HEK293 (cell line): ENCODE measurements at regions not wholly inside any gene's neighbourhood (a gene's known extent, or its start where the extent isn't known, plus 50 kb on each side); places are given as distances from the start of the nearest gene placed in this dataset.

Source experiments
- CTCF ChIA-PET: fragments of 350-600 bp; formaldehyde crosslinking; extraction: SDS; loops from one replicate; lab custom pipeline; 2021; ENCODE audit warnings: antibody characterized with exemption; lab: Yijun Ruan, JAX
- POLR2A ChIA-PET: fragments of 300-600 bp; formaldehyde crosslinking; extraction: SDS; loops from one replicate; lab custom pipeline; 2020; ENCODE audit warnings: antibody characterized with exemption, inconsistent platforms; lab: Yijun Ruan, JAX
- H3K27ac ChIP-seq: fragments of 200-500 bp; sonication (Bioruptor generic); 2 replicates; pipeline ENCODE4 v1.5.1; 2014; ENCODE audit warnings: low read depth, low read length, control low read depth, inconsistent platforms; ENCODE audit errors: extremely low read depth
- H3K36me3 ChIP-seq, 2 experiments: fragments of 200-500 bp in 1 of 2; sonication (Bioruptor generic) in 1 of 2; 1 replicate in 1 of 2; 2 replicates in 1 of 2; pipeline ENCODE4 v1.5.1; 2014 to 2017; ENCODE audit warnings: inconsistent platforms in 2 of 2, low read length in 2 of 2; ENCODE audit not compliant: control insufficient read depth in 2 of 2, insufficient read depth in 1 of 2
- H3K4me1 ChIP-seq: fragments of 200-500 bp; sonication (Bioruptor generic); 2 replicates; pipeline ENCODE4 v1.5.1; 2014; ENCODE audit warnings: mild to moderate bottlenecking, low read length, inconsistent platforms; ENCODE audit not compliant: control insufficient read depth, insufficient read depth
- H3K4me3 ChIP-seq: 2 replicates; pipeline ENCODE4 v1.5.1; 2011; ENCODE audit warnings: low read depth, mild to moderate bottlenecking, control low read depth, low read length, moderate library complexity
- H3K9me3 ChIP-seq: fragments of 200-500 bp; sonication (Bioruptor generic); 2 replicates; pipeline ENCODE4 v1.5.1; 2014; ENCODE audit warnings: low read depth, low read length, inconsistent platforms; ENCODE audit not compliant: control insufficient read depth, insufficient read depth
- GLI4 ChIP-seq: fragments of 450-650 bp; formaldehyde crosslinking; IDR thresholded peaks from 2 replicates; pipeline ENCODE4 v1.5.1; 2016; ENCODE audit warnings: missing biosample characterization, missing genetic modification characterization
- HOXC10 ChIP-seq: sonication (generic); formaldehyde crosslinking; IDR thresholded peaks from 2 replicates; pipeline ENCODE4 v1.8.1; 2023; ENCODE audit warnings: mild to moderate bottlenecking, missing genetic modification reagents
- HOXD13 ChIP-seq: sonication (generic); formaldehyde crosslinking; IDR thresholded peaks from 2 replicates; pipeline ENCODE4 v1.8.0; 2022; ENCODE audit warnings: missing genetic modification reagents, borderline replicate concordance
- KLF10 ChIP-seq: fragments of 450-650 bp; IDR thresholded peaks from 2 replicates; pipeline ENCODE4 v1.5.1; 2018; ENCODE audit warnings: missing biosample characterization, mild to moderate bottlenecking, missing genetic modification characterization
- OVOL3 ChIP-seq: fragments of 450-650 bp; formaldehyde crosslinking; IDR thresholded peaks from 2 replicates; pipeline ENCODE4 v1.5.1; 2016; ENCODE audit warnings: missing biosample characterization, missing genetic modification characterization
- SP7 ChIP-seq: fragments of 450-650 bp; formaldehyde crosslinking; IDR thresholded peaks from 2 replicates; pipeline ENCODE4 v1.5.1; 2016; ENCODE audit warnings: missing biosample characterization, missing genetic modification characterization
- YY2 ChIP-seq: fragments of 450-650 bp; formaldehyde crosslinking; IDR thresholded peaks from 2 replicates; pipeline ENCODE4 v1.5.1; 2016; ENCODE audit warnings: missing biosample characterization, missing genetic modification characterization
- ZBTB17 ChIP-seq: fragments of 450-650 bp; formaldehyde crosslinking; IDR thresholded peaks from 2 replicates; pipeline ENCODE4 v1.5.1; 2016; ENCODE audit warnings: missing biosample characterization, missing genetic modification characterization
- ZBTB21 ChIP-seq: fragments of 450-650 bp; formaldehyde crosslinking; IDR thresholded peaks from 2 replicates; pipeline ENCODE4 v1.5.1; 2017; ENCODE audit warnings: missing biosample characterization, missing genetic modification characterization
- ZBTB44 ChIP-seq: fragments of 450-650 bp; IDR thresholded peaks from 2 replicates; pipeline ENCODE4 v1.5.1; 2018; ENCODE audit warnings: missing biosample characterization, mild to moderate bottlenecking, missing genetic modification characterization
- ZNF175 ChIP-seq: fragments of 450-650 bp; formaldehyde crosslinking; IDR thresholded peaks from 2 replicates; pipeline ENCODE4 v1.5.1; 2016; ENCODE audit warnings: missing biosample characterization, missing genetic modification characterization
- ZNF221 ChIP-seq: fragments of 450-650 bp; formaldehyde crosslinking; IDR thresholded peaks from 2 replicates; pipeline ENCODE4 v1.5.1; 2017; ENCODE audit warnings: missing biosample characterization, missing genetic modification characterization, borderline replicate concordance
- ZNF24 ChIP-seq: fragments of 450-650 bp; formaldehyde crosslinking; IDR thresholded peaks from 2 replicates; pipeline ENCODE4 v1.5.1; 2016; ENCODE audit warnings: missing biosample characterization, missing genetic modification characterization
- ZNF280D ChIP-seq: fragments of 450-650 bp; formaldehyde crosslinking; IDR thresholded peaks from 2 replicates; pipeline ENCODE4 v1.5.1; 2016; ENCODE audit warnings: missing biosample characterization, missing genetic modification characterization
- ZNF341 ChIP-seq: fragments of 450-650 bp; formaldehyde crosslinking; IDR thresholded peaks from 2 replicates; pipeline ENCODE4; 2016; ENCODE audit warnings: low read depth, missing biosample characterization, missing genetic modification characterization
- ZNF366 ChIP-seq: fragments of 450-650 bp; formaldehyde crosslinking; conservative IDR thresholded peaks from 2 replicates; pipeline ENCODE4 v1.5.1; 2016; ENCODE audit warnings: missing biosample characterization, missing genetic modification characterization
- ZNF391 ChIP-seq: fragments of 450-650 bp; formaldehyde crosslinking; IDR thresholded peaks from 2 replicates; pipeline ENCODE4 v1.5.1; 2016; ENCODE audit warnings: low read depth, missing biosample characterization, missing genetic modification characterization, borderline replicate concordance
- ZNF416 ChIP-seq: fragments of 450-650 bp; formaldehyde crosslinking; IDR thresholded peaks from 2 replicates; pipeline ENCODE4 v1.5.1; 2016; ENCODE audit warnings: missing biosample characterization, missing genetic modification characterization
- ZNF501 ChIP-seq: fragments of 450-650 bp; formaldehyde crosslinking; IDR thresholded peaks from 2 replicates; pipeline ENCODE4 v1.5.1; 2016; ENCODE audit warnings: missing biosample characterization, missing genetic modification characterization
- ZNF510 ChIP-seq: fragments of 450-650 bp; formaldehyde crosslinking; IDR thresholded peaks from 2 replicates; pipeline ENCODE4 v1.5.1; 2018; ENCODE audit warnings: mild to moderate bottlenecking, missing genetic modification characterization, missing biosample characterization; ENCODE audit not compliant: insufficient replicate concordance
- ZNF514 ChIP-seq: fragments of 450-650 bp; formaldehyde crosslinking; IDR thresholded peaks from 2 replicates; pipeline ENCODE4 v1.5.1; 2016; ENCODE audit warnings: missing biosample characterization, missing genetic modification characterization
- TF ChIP-seq, protein P1 (sequence below): fragments of 450-650 bp; formaldehyde crosslinking; IDR thresholded peaks from 2 replicates; pipeline ENCODE4 v1.5.1; 2017; ENCODE audit warnings: missing biosample characterization, missing genetic modification characterization
- TF ChIP-seq, protein P2 (sequence below): fragments of 450-650 bp; formaldehyde crosslinking; IDR thresholded peaks from 2 replicates; pipeline ENCODE4 v1.5.1; 2017; ENCODE audit warnings: missing biosample characterization, missing genetic modification characterization
- TF ChIP-seq, protein P3 (sequence below): IDR thresholded peaks from 2 replicates; pipeline ENCODE4 v1.6.1; 2011; ENCODE audit warnings: mild to moderate bottlenecking, low read depth, low read length, borderline replicate concordance

DNA sequence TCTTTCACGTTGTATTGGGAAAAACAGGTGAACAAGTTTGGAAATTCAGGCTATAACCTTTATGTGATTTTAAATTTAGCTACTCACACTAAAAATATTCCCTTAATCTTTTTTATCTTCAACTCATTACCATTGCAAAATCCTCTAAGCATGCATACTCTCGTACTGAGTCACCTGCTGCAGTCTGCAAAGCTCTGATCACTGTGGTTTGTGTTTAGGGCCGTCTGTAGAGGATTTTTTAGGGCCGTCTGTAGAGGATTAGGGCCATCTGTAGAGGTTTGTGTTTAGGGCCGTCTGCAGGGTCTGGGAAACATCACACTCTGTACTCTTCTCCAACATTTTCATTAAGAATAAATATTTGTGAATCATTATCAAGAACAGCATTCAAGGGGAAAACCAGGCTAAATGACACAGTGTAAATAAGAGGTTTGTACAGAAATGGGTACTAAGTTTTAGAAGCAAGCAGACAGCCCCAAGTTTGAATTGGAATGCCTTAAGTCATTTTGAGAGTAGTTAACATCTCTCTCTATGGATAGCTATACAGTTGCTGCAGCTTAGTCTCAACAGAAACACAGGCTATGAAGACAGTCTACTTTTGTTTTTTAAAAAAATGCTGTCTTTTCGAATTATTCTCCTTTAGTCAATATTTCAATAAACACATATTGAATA lies 155.0 kb upstream of the TSLP start (continued):
- TF ChIP-seq HOXC10 (CRISPR knock-in tag), result no peak
- no peak for TF ChIP-seq ZNF391
- no peak for TF ChIP-seq ZNF24

DNA sequence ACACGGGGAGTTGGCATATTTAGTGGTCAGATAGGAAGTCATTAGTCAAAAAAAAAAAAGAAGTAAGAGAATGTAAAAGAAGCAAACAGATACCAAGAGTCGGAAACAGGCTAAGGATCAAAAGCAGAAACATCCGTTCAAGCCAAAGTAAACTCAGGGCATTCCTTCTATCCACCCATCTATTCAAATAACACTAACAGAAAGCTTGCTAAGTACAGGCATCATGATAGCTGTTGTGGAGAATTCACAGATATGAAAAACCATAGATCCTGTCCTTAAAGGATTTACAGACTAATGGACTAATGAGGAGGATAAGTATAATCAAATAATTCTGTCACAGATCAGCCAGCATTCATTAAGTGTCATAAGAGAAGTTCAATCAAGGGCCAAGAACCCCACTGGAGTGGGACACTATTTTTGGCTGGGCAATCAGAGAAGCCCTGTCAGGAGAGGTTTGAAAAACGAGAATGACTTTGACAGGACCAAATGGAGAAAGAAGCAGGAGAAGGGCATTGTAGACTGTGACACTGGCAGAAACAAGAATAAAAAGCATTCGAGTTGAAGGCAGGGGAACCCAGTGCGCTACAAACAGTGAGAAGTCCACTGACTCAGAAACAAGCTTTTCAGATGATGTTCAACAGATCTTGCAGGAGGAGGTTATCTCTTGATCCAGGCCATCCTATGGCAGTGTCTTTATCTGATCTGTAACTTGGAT lies 154.2 kb upstream of the TSLP start:
- Histone ChIP-seq H3K4me1 (no peaks in the 10 kb centered on the region), H3K4me3 (no peak overlapping the region), H3K27ac (no peak overlapping the region), H3K36me3 (no peaks in the 10 kb centered on the region), H3K9me3 (no peaks in the 10 kb centered on the region)
- CTCF ChIA-PET, result no interaction called here
- POLR2A ChIA-PET, result no interaction called here
- TF ChIP-seq ZNF175 (tag by site-specific recombination), result no peak
- TF ChIP-seq ZNF280D (tag by site-specific recombination), result no peak
- no peak for TF ChIP-seq YY2 (tag by site-specific recombination)
- no peak for TF ChIP-seq GLI4
- TF ChIP-seq ZNF341 (tag by site-specific recombination), result no peak
- TF ChIP-seq KLF10 (tag by site-specific recombination), result no peak
- TF ChIP-seq ZBTB21, result no peak
- no peak for TF ChIP-seq SP7 (tag by site-specific recombination)
- TF ChIP-seq, protein P1, sequence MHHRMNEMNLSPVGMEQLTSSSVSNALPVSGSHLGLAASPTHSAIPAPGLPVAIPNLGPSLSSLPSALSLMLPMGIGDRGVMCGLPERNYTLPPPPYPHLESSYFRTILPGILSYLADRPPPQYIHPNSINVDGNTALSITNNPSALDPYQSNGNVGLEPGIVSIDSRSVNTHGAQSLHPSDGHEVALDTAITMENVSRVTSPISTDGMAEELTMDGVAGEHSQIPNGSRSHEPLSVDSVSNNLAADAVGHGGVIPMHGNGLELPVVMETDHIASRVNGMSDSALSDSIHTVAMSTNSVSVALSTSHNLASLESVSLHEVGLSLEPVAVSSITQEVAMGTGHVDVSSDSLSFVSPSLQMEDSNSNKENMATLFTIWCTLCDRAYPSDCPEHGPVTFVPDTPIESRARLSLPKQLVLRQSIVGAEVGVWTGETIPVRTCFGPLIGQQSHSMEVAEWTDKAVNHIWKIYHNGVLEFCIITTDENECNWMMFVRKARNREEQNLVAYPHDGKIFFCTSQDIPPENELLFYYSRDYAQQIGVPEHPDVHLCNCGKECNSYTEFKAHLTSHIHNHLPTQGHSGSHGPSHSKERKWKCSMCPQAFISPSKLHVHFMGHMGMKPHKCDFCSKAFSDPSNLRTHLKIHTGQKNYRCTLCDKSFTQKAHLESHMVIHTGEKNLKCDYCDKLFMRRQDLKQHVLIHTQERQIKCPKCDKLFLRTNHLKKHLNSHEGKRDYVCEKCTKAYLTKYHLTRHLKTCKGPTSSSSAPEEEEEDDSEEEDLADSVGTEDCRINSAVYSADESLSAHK (tag by site-specific recombination), result no peak

GRCh38 chr5:110918683-110919082 lies 152.8 kb upstream of the TSLP start:
- Histone ChIP-seq H3K9me3 (no peaks in the 10 kb centered on the region), H3K27ac (no peak overlapping the region), H3K4me1 (no peaks in the 10 kb centered on the region), H3K4me3 (no peak overlapping the region)
- ChIA-PET POLR2A (no interaction called here), CTCF (no interaction called here)
- TF ChIP-seq, protein P2, sequence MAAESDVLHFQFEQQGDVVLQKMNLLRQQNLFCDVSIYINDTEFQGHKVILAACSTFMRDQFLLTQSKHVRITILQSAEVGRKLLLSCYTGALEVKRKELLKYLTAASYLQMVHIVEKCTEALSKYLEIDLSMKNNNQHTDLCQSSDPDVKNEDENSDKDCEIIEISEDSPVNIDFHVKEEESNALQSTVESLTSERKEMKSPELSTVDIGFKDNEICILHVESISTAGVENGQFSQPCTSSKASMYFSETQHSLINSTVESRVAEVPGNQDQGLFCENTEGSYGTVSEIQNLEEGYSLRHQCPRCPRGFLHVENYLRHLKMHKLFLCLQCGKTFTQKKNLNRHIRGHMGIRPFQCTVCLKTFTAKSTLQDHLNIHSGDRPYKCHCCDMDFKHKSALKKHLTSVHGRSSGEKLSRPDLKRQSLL, result no peak
- TF ChIP-seq ZNF510 (tag by site-specific recombination) (no peak), GLI4 (no peak), HOXD13 (CRISPR knock-in tag) (no peak), ZBTB44 (no peak), ZBTB17 (tag by site-specific recombination) (no peak), ZNF221 (tag by site-specific recombination) (no peak), OVOL3 (tag by site-specific recombination) (no peak), ZNF514 (no peak), ZNF366 (tag by site-specific recombination) (no peak), ZNF416 (tag by site-specific recombination) (no peak), ZNF501 (tag by site-specific recombination) (no peak)
- TF ChIP-seq, protein P3, sequence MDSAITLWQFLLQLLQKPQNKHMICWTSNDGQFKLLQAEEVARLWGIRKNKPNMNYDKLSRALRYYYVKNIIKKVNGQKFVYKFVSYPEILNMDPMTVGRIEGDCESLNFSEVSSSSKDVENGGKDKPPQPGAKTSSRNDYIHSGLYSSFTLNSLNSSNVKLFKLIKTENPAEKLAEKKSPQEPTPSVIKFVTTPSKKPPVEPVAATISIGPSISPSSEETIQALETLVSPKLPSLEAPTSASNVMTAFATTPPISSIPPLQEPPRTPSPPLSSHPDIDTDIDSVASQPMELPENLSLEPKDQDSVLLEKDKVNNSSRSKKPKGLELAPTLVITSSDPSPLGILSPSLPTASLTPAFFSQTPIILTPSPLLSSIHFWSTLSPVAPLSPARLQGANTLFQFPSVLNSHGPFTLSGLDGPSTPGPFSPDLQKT, result no peak
- TF ChIP-seq, all 188 proteins: peak for 0
- H3K36me3 ChIP-seq, result no peaks in the 10 kb centered on the region
